H1 (cell line): ENCODE measurements at regions not wholly inside any gene's neighbourhood (a gene's known extent, or its start where the extent isn't known, plus 50 kb on each side); places are given as distances from the start of the nearest gene placed in this dataset.

Experiments used
- CTCF ChIA-PET: fragments of 300-600 bp; sonication (Branson Sonifier 250); formaldehyde crosslinking; loops from one replicate; lab custom pipeline; 2021; ENCODE audit not compliant: partially characterized antibody; lab: Charles Lee
- POLR2A ChIA-PET: fragments of 300-600 bp; sonication (Branson Sonifier 250); formaldehyde crosslinking; loops from one replicate; lab custom pipeline; 2021; ENCODE audit warnings: inconsistent platforms; ENCODE audit not compliant: partially characterized antibody; lab: Charles Lee
- DNase-seq, 2 experiments: peaks; one replicate each; pipeline versions ENCODE4 v3.0.0 to v3.0.0-alpha.2; 2010 to 2022; ENCODE audit warnings: low spot score in 2 of 2, low read depth in 1 of 2, mixed read lengths in 1 of 2
- FAIRE-seq: peaks from 2 replicates; lab custom pipeline; 2011; peaks lifted over from hg19 to GRCh38; lab: Jason Lieb, UNC
- H2AFZ ChIP-seq: 2 replicates; pipeline ENCODE4 v1.8.1; 2012; ENCODE audit warnings: low read length, inconsistent platforms
- H2AK5ac ChIP-seq: 2 replicates; pipeline ENCODE4 v1.6.1; 2013; ENCODE audit warnings: low read depth, low read length
- H2BK120ac ChIP-seq: replicated peaks from 2 replicates; pipeline ENCODE3; 2013; ENCODE audit warnings: low read depth, low read length, inconsistent platforms
- H2BK12ac ChIP-seq: 2 replicates; pipeline ENCODE4 v1.6.1; 2013; ENCODE audit warnings: low read depth, low read length
- H2BK15ac ChIP-seq: 2 replicates; pipeline ENCODE4 v1.6.1; 2013; ENCODE audit warnings: low read length
- H2BK20ac ChIP-seq: 2 replicates; pipeline ENCODE4 v1.6.1; 2013; ENCODE audit warnings: low read length
- H2BK5ac ChIP-seq: 2 replicates; pipeline ENCODE4 v1.6.1; 2013; ENCODE audit warnings: low read depth, low read length
- H3K14ac ChIP-seq: 2 replicates; pipeline ENCODE4 v1.6.1; 2013; ENCODE audit warnings: inconsistent platforms; ENCODE audit not compliant: insufficient read length
- H3K18ac ChIP-seq: 2 replicates; pipeline ENCODE4 v1.6.1; 2013; ENCODE audit warnings: low read length; ENCODE audit errors: extremely low read depth
- H3K23ac ChIP-seq: 2 replicates; pipeline ENCODE4 v1.6.1; 2013; ENCODE audit warnings: inconsistent platforms; ENCODE audit not compliant: insufficient read length
- H3K23me2 ChIP-seq: 2 replicates; pipeline ENCODE4 v1.6.1; 2013; ENCODE audit warnings: low read depth, low read length
- H3K27ac ChIP-seq: 2 replicates; pipeline ENCODE4 v1.6.1; 2011; ENCODE audit warnings: low read depth, low read length, inconsistent platforms
- H3K27me3 ChIP-seq, 4 experiments: replicated peaks in 1 of 4; 1 replicate in 1 of 4; 2 replicates in 3 of 4; pipeline versions ENCODE4 v1.6.1 to v1.8.1; 2011 to 2013; ENCODE audit warnings: low read length in 3 of 4, mild to moderate bottlenecking in 3 of 4, inconsistent platforms in 2 of 4, mixed read lengths in 2 of 4, moderate library complexity in 1 of 4; ENCODE audit not compliant: control insufficient read depth in 3 of 4, insufficient read depth in 3 of 4; ENCODE audit errors: extremely low read depth in 1 of 4
- H3K36me3 ChIP-seq, 4 experiments: 2 replicates each; pipeline versions ENCODE4 v1.6.1 to v1.8.1; 2011 to 2013; ENCODE audit warnings: mild to moderate bottlenecking in 4 of 4, low read length in 3 of 4, moderate library complexity in 2 of 4, control low read depth in 1 of 4, inconsistent platforms in 1 of 4; ENCODE audit not compliant: insufficient read depth in 4 of 4, control insufficient read depth in 2 of 4
- H3K4ac ChIP-seq: replicated peaks from 2 replicates; pipeline ENCODE3; 2013; ENCODE audit warnings: low read length, low read depth, mixed read lengths, inconsistent platforms; ENCODE audit not compliant: insufficient read length
- H3K4me1 ChIP-seq, 4 experiments: replicated peaks in 1 of 4; 1 replicate in 1 of 4; 2 replicates in 3 of 4; pipeline versions ENCODE4 v1.6.1 to v1.8.1; 2011 to 2013; ENCODE audit warnings: low read length in 3 of 4, inconsistent platforms in 2 of 4, mixed read lengths in 1 of 4; ENCODE audit not compliant: insufficient read depth in 4 of 4, control insufficient read depth in 3 of 4
- H3K4me2 ChIP-seq, 2 experiments: 2 replicates each; pipeline versions ENCODE4 v1.6.1 to v1.8.1; 2011 to 2013; ENCODE audit warnings: low read depth in 2 of 2, low read length in 2 of 2, control low read depth in 1 of 2, inconsistent platforms in 1 of 2, mild to moderate bottlenecking in 1 of 2; ENCODE audit not compliant: insufficient read depth in 1 of 2
- H3K4me3 ChIP-seq, 4 experiments: fragments of 200-600, 300-600 bp in 1 of 4; sonication (generic), shearing (Covaris generic), sonication (Bioruptor Twin) in 1 of 4; 2 replicates each; pipeline versions ENCODE4 v1.5.1 to v1.8.1; 2011 to 2016; ENCODE audit warnings: low read length in 4 of 4, low read depth in 3 of 4, control low read depth in 2 of 4, inconsistent platforms in 2 of 4, mild to moderate bottlenecking in 2 of 4, mixed read lengths in 1 of 4, moderate library complexity in 1 of 4; ENCODE audit not compliant: insufficient read depth in 2 of 4; ENCODE audit errors: extremely low read depth in 1 of 4
- H3K56ac ChIP-seq: replicated peaks from 2 replicates; pipeline ENCODE3; 2013; ENCODE audit warnings: low read depth, mild to moderate bottlenecking, mixed read lengths, low read length, inconsistent platforms; ENCODE audit not compliant: insufficient read length
- H3K79me1 ChIP-seq: 2 replicates; pipeline ENCODE4 v1.6.1; 2013; ENCODE audit warnings: low read depth, low read length, control low read depth
- H3K79me2 ChIP-seq, 2 experiments: 2 replicates each; pipeline versions ENCODE4 v1.6.1 to v1.8.1; 2012 to 2013; ENCODE audit warnings: low read length in 2 of 2, mild to moderate bottlenecking in 2 of 2, inconsistent platforms in 1 of 2; ENCODE audit not compliant: insufficient read depth in 2 of 2, control insufficient read depth in 1 of 2
- H3K9ac ChIP-seq, 4 experiments: replicated peaks in 1 of 4; 1 replicate in 1 of 4; 2 replicates in 3 of 4; pipeline versions ENCODE4 v1.6.1 to v1.8.1; 2011 to 2013; ENCODE audit warnings: low read depth in 3 of 4, low read length in 3 of 4, control low read depth in 2 of 4, mild to moderate bottlenecking in 2 of 4, moderate library complexity in 2 of 4, inconsistent platforms in 1 of 4; ENCODE audit errors: extremely low read depth in 1 of 4
- H3K9me3 ChIP-seq, 2 experiments: 2 replicates each; pipeline versions ENCODE4 v1.6.1 to v1.8.1; 2012 to 2013; ENCODE audit warnings: mild to moderate bottlenecking in 2 of 2, moderate library complexity in 2 of 2, control low read depth in 1 of 2, inconsistent platforms in 1 of 2, low read depth in 1 of 2, low read length in 1 of 2, mixed read lengths in 1 of 2; ENCODE audit not compliant: insufficient read depth in 2 of 2
- H4K20me1 ChIP-seq, 2 experiments: replicated peaks in 1 of 2; 2 replicates each; pipeline versions ENCODE3 to v1.8.1; 2011 to 2013; ENCODE audit warnings: inconsistent platforms in 2 of 2, low read length in 2 of 2, mild to moderate bottlenecking in 1 of 2; ENCODE audit not compliant: insufficient read depth in 2 of 2, control insufficient read depth in 1 of 2
- H4K5ac ChIP-seq: 2 replicates; pipeline ENCODE4 v1.6.1; 2013; ENCODE audit warnings: low read length, low read depth, mixed read lengths, inconsistent platforms; ENCODE audit not compliant: insufficient read length
- H4K8ac ChIP-seq: 2 replicates; pipeline ENCODE4 v1.8.0; 2013; ENCODE audit warnings: mild to moderate bottlenecking, moderate library complexity, low read length, inconsistent platforms; ENCODE audit not compliant: insufficient read depth; ENCODE audit errors: extremely low read depth
- H4K91ac ChIP-seq: replicated peaks from 2 replicates; pipeline ENCODE3; 2013; ENCODE audit warnings: low read length, mixed read lengths, inconsistent platforms; ENCODE audit not compliant: insufficient read length
- BACH1 ChIP-seq: IDR thresholded peaks from 2 replicates; pipeline ENCODE4 v1.6.1; 2012; ENCODE audit warnings: low read length, improper control_type of control experiment
- BRCA1 ChIP-seq: IDR thresholded peaks from 2 replicates; pipeline ENCODE4 v1.6.1; 2012; ENCODE audit warnings: low read depth, low read length, improper control_type of control experiment
- CTBP2 ChIP-seq: IDR thresholded peaks from 2 replicates; pipeline ENCODE4 v1.7.0; 2011; ENCODE audit warnings: borderline replicate concordance, mild to moderate bottlenecking, moderate library complexity, mixed read lengths, low read length; ENCODE audit not compliant: insufficient read depth, insufficient read length
- KDM4A ChIP-seq: IDR thresholded peaks from one replicate; pipeline ENCODE4 v1.7.1; 2012; ENCODE audit warnings: low read depth, mild to moderate bottlenecking, moderate library complexity, low read length, inconsistent platforms; ENCODE audit not compliant: severe bottlenecking
- SP1 ChIP-seq: IDR thresholded peaks from 2 replicates; pipeline ENCODE4 v1.6.1; 2011; ENCODE audit warnings: low read depth, low read length
- WGBS, 2 experiments: shearing (Covaris generic) in 1 of 2; methylation state at CpG; one replicate each; pipeline versions ENCODE4 v1.1.6 to v1.1.7; 2013 to 2015; ENCODE audit warnings: low lambda C conversion rate in 2 of 2, mixed read lengths in 2 of 2, inconsistent platforms in 1 of 2, low coverage in 1 of 2, missing lambda C conversion rate in 1 of 2; ENCODE audit not compliant: insufficient replicate concordance in 2 of 2, insufficient coverage in 1 of 2, insufficient read length in 1 of 2; ENCODE audit errors: extremely low coverage in 1 of 2, missing lambda C conversion rate in 1 of 2; 5-methylcytosine and 5-hydroxymethylcytosine counted together

DNA sequence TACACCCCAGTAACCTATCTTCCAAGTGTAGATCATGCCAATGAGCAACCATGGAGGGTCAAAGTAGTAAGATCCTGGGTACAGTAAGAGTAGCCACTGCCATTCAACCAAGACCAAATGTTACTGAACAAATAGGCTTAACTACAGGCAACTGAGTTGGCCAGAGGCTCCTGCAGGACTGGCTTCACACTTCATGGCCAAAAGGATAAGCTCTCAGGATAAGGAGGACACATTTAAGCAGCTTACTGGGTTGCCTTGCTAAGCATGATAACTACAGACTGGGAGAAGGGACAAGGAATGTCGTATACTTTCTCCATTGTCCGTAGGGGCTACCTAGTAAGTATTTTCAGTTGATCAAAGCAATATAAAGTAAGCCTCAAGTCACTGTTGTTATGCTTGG lies 174.7 kb downstream of the INO80D start:
- ChIA-PET POLR2A (no interaction called here), CTCF (interaction anchor here (0.7 to 3.9 kb wide), 3 partner anchors 13 to 175 kb away, joined by 3 to 18 read pairs (median 5); partner anchors contain the start of gene INO80D)
- FAIRE-seq: no peak
- Histone ChIP-seq H3K23me2 (peaks cover 3% of the 10 kb centered on the region; the same call in 1 of the 2 replicates), H3K4me3 (no peak overlapping the region), H2BK20ac (no peak overlapping the region), H3K79me2 (no peaks in the 10 kb centered on the region), H4K5ac (no peak overlapping the region), H3K79me1 (no peaks in the 10 kb centered on the region), H2BK15ac (no peak overlapping the region), H3K23ac (no peak overlapping the region), H3K9ac (no peak overlapping the region), H3K18ac (no peak overlapping the region), H2AK5ac (no peak overlapping the region), H3K14ac (no peak overlapping the region), H4K8ac (no peak overlapping the region), H3K4me2 (no peak overlapping the region), H3K9me3 (no peaks in the 10 kb centered on the region), H3K4me1 (no peaks in the 10 kb centered on the region), H2BK120ac (no peak overlapping the region), H3K56ac (no peak overlapping the region), H3K4ac (no peak overlapping the region), H3K27ac (no peak overlapping the region), H4K20me1 (no peaks in the 10 kb centered on the region), H3K36me3 (no peaks in the 10 kb centered on the region), H2BK12ac (no peak overlapping the region), H4K91ac (no peak overlapping the region), H2AFZ (no peak overlapping the region), H3K27me3 (no peaks in the 10 kb centered on the region), H2BK5ac (no peak overlapping the region)
- TF ChIP-seq SP1 (no peak), KDM4A (no peak), BRCA1 (no peak), CTBP2 (no peak), BACH1 (no peak)
- no peak for DNase-seq
- 89% methylated on average over 2 of the region's 2 CpGs; no CpG with 5 or more reads in 1 of the 2 experiments for whole genome bisulfite sequencing, 2 experiments
